Activated CD4-positive, alpha-beta T cell treated with anti-CD3 and anti-CD28 coated beads, Interleukin-2, amount 50 U/mL, for 4 hours (primary cell): ENCODE measurements at regions not wholly inside any gene's neighbourhood (a gene's known extent, or its start where the extent isn't known, plus 50 kb on each side); places are given as distances from the start of the nearest gene placed in this dataset.

Source experiments
- DNase-seq, 2 experiments: peaks; one replicate each; pipeline ENCODE4 v3.0.0-alpha.2; 2020

DNA sequence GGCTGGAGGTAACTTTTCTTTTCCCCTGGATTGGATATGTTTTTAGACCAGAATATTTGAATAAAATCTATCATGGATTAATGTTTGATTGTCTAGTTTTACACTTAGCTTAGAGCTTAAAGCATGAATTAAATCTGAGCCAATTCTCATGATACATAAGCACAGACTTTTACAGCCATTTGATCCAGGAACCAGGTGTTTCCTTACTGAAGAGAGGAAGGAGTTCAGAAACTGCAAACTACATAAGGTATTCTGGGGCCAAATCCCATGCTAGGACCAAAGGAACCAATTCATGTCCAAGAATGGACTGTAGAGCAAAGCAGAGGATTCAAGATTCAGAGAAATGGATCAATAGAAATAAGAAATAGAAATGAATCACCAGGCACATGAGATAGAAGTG, 360.4 kb upstream of the ZNF608 start:
- no peak for DNase-seq

GRCh38 chr5:125109293-125109692, 362.9 kb upstream of the ZNF608 start:
- no peak for DNase-seq

- no peak for DNase-seq
Measured at GRCh38 chr5:125109816-125110215, 363.4 kb upstream of the ZNF608 start.

- DNase-seq, result no peak
Measured at GRCh38 chr5:125112196-125112595, 365.8 kb upstream of the ZNF608 start.

- no peak for DNase-seq
Measured at GRCh38 chr5:125113328-125113727, 366.9 kb upstream of the ZNF608 start.

GRCh38 chr5:125115195-125115525, 368.7 kb upstream of the ZNF608 start:
- no peak for DNase-seq

- DNase-seq, result no peak
Measured at GRCh38 chr5:125117566-125117965, 371.1 kb upstream of the ZNF608 start.

DNA sequence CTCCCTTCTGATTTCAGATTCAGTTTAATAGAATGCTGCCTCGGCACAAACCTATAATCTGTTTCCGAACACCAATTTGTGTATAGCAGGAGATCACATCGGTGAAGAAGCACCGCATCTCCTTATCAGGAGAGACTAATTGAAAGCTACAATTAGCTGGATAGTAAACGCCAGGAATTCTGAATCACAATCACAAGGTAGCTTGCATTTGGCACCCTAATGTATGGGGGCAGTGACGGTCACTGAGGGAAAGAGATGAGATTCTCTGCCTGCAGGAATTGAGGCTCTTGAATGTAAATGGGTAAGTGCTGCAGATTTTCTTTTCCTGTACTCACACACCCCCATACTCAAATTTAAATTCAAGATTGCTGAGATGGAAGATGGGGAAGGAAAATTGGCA, 373.6 kb upstream of the ZNF608 start:
- no peak for DNase-seq

DNA sequence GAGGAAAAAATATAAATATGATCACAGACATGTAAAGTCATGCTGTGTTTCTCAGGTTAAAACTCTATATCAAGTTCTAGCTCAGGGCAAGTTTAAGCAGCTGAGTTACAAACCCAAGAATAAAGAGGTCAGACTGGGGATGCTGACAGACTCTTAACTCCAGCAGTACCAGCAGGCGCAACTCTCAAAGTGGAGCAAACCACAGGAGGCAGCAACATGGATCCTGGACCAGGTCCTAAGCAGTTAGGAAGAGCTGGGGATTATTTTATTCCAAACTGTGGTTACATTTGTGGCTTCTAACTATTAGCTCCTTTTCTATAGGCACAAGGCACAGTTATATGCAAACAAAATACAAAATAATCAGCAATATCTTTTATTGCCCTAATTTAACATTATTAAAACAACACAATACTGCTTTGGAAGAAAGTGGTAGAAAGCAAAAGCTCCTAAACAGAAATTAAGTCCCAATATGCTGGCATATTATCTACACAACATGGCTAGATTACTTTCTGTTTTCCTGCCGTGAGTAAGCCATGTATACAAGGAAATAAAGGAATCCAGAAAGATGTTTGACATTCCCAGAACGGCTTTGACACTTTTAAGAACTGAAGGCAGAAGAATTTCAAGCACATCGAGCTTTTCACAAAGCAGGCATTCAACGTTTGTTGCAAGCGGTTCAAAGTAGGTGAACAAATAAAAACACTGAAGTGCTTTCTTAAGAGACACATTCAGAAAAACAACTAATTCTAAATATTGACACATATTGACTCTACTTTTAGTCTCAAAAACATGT, 378.8 kb upstream of the ZNF608 start:
- no peak for DNase-seq

GRCh38 chr5:125126050-125126449, 379.6 kb upstream of the ZNF608 start:
- no peak for DNase-seq

GRCh38 chr5:125129151-125129806, 382.8 kb upstream of the ZNF608 start:
- DNase-seq, result no peak

GRCh38 chr5:125130591-125130990, 384.2 kb upstream of the ZNF608 start:
- DNase-seq, result no peak

GRCh38 chr5:125134216-125135081, 388.0 kb upstream of the ZNF608 start:
- no peak for DNase-seq

GRCh38 chr5:125137535-125137934, 391.1 kb upstream of the ZNF608 start:
- no peak for DNase-seq

GRCh38 chr5:125138266-125138665, 391.8 kb upstream of the ZNF608 start:
- DNase-seq, result no peak

DNA sequence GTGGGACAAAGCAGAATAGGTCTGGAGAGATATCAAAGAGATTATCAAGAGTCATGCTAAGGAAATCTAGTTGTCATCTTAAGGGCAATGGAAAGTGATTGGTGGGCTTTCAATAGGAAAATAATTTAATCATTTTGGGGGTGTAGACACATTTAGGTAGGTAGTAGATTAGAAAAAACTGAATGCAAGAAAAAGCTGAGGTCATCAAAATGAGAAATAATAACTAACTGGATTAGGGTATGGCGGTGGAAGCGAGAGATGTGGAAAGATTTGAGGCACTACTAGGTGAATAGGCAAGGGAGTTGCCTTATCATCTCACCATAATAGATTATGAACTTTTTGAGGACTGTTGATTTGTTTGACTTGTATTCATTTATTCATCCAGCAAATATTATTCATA, 393.2 kb upstream of the ZNF608 start:
- no peak for DNase-seq

DNA sequence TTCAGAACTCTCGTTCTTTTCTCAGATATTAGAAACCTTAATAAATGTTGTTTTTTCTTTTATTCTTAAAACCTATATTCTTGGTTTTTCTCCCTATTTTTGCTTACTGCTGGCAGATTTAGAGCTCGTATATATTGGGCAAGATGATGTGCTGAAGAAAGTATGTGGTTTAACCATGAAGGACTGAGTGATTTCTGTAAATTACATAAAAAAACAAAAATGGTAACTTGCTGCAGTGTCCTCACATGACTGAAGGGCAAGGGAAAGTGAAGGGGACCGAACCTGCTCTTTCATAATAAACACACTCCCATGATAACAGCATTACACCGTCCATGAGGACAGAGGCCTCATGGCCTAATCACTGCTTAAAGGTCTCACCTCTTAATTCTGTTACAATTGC, 393.8 kb upstream of the ZNF608 start:
- no peak for DNase-seq

GRCh38 chr5:125140855-125141254, 394.4 kb upstream of the ZNF608 start:
- no peak for DNase-seq

DNA sequence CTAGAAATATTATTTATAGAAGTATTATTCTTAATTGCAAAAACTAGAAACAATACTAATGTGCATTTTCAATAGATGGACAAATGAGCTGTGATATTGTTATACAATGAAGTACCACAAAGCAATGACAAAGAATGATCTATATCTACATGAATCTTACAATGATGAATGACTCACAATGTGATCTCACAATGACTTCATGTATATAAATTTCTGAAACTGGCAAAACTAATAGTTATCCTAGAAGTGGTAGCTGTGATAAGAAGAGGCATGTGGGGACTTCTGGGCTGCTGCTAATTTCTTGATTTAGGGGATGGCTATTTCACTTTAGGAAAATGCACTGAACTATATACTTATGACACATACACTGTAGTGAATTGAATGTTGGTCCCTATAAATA, 396.0 kb upstream of the ZNF608 start:
- DNase-seq, result no peak

DNA sequence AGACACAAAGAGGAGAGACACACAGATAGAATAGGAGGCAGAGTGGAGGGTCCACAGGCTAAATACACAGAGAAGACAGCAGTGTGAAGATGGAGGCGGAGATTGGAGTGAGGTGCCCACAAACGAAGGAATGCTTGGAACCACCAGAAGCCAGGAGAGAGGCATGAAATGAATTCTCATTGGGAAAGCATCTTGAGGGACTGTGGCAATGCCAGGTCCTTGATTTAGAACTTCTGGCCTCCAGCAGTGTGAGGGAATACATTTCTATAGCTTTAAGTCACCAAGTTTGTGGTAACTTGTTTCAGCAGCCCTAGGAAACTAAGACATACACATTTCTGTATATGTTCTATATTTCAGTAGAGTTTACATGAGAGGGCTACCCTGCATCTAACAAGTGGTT, 396.6 kb upstream of the ZNF608 start:
- no peak for DNase-seq

DNA sequence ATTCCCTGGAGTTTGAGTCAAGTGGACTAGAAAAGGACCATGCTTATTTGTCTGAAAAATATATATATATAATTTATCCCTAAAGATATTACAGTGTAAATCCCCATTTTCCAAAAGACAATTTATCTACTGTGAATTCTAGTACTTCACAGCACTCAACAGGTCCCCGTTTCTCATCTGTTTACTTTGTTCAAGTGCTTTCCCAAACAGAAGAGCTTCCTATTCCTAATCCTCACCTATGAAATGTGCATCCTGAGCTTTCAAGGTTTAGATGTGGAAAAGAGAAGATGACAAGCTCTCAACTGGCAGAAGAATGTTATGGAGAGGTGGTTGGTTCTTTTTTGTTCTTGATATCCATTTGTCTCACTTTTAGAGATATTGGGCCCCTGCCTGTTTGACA, 401.6 kb upstream of the ZNF608 start:
- DNase-seq, result no peak

DNA sequence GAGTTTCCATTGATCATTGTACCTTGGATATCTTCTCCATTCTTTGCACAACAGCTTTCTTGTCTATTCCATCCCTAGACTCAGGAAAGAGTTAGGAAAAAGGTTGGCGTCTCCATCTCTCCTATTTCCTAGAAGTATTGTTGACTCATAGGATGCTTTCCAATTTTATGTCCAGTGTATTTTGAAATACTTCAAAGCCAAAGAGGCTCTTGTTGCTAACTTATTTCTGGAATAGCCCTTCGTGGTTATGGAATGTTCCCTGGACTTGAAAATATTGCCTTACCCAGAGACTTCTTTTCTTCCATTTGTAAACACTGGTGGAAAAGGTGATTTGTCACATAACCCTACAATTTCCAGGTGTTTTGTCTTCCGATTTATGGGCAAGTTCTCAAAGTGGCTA, 402.3 kb upstream of the ZNF608 start:
- DNase-seq, result no peak

GRCh38 chr5:125149110-125149509, 402.7 kb upstream of the ZNF608 start:
- DNase-seq, result no peak

GRCh38 chr5:125149527-125149926, 403.1 kb upstream of the ZNF608 start:
- no peak for DNase-seq
